Retina (tissue), 1 donor: ENCODE measurements at regions not wholly inside any gene's neighbourhood (a gene's known extent, or its start where the extent isn't known, plus 50 kb on each side); places are given as distances from the start of the nearest gene placed in this dataset.
A peak's percentile ranks its signal among the peaks of the same experiment; 100 is the strongest.

Experiments
- DNase-seq: peaks from one replicate; pipeline ENCODE4 v3.0.0-alpha.2; 2016

DNA sequence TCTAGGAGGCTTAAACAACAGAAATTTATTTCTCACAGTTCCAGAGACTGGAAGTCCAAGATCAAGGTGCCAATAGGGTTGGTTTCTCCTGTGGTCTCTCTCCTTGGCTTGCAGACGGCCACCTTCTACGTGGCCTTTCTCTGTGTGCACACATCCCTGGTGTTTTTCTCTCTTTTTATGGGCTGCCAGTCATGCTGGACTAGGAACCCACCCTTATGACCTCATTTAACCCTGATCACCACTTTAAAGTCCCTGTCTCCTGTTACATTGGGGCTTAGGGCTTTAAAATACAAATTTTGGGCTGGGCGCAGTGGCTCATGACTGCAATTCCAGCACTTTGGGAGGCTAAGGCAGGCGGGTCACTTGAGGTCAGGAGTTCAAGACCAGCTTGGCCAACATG lies 157.1 kb downstream of the TLE1 start:
- DNase-seq: no peak

DNA sequence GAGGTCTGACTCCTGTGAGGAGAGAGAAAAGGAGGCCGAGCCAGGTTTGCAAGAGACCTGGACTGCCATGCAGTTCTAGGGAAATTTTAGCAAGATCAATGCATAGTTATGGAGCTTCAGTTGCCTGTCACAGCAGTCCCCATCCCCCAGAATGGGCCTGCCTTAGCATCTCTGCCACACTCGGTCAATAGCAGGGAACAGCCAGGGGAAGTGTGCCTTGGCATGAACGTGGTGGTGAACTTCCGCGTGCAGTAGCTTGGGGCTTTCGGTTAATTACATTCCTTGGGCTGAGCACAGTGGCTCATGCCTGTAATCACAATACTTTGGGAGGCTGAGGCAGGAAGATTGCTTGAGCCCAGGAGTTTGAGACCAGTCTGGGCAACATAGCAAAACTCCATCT lies 157.8 kb downstream of the TLE1 start:
- DNase-seq: no peak

DNA sequence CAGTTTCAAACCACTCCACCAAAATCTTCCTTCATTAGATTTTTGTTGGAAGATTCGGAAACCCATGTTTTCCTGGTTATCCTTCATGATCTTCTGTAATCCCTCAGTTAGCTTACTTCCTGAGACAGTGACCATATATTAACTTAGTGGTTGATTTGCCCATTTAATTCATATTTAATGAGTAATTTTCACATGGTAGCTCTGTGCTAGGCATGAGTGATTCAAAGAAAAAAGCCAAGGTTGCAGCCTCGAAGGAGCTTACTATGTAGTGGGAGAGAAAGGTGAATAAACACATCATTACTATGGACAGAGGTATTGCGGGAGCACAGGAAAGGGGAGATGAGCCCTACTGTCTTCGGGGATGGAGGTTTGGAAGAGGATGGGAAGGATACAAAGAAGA lies 158.5 kb downstream of the TLE1 start:
- no peak for DNase-seq

DNA sequence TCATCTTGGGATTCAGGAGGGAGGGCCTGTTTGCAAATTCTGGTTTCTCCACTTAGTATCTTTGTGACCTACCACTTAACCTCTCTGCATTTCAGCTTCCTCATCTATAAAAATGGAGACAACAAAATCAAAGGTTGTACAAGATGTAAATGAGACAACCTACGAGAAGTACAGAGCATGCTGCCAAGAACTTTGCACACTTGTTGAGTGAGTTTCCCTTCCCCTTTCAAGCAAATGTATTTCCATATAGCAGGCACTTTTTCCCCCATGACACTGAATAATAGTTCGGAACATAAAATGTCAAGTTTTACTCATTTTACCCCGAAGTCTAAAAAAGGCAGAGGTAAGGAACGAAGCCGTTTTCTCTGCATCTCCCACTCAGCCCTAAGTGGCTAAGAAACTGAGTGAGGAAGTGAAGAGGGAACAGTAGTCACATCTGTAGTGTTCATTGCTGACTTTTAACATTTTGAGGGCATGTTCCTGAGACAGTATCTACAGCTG lies 159.0 kb downstream of the TLE1 start:
- no peak for DNase-seq

DNA sequence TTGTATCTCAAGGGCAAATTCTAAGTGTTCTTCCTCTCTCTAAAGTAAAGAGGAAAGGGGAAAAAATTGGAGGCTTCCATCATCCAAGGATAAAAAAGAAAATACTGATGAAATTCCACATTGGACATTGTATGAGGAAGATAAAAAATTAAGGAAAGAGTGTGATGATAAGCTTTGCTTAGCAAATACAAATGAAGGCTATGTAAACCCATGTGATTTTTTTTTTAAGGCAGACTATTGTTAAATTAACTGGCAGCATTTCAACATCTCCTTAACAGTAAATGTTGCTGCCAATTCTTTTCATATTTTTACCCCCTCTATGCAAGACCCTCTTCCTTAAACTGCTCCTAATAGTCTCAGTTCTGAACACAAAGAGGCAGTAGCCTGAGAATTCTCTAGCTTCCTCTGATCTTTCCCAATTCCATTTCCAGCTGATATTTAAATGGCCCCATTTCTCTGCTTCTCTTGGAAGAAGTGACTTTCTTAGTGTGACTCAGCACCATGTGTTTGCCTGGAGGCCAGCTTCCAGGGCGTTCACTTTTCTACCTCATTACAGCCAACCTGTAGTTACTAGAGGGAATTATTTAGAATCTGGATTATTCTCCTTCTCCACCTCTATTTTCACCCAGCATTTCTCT lies 159.7 kb downstream of the TLE1 start:
- DNase-seq: no peak

DNA sequence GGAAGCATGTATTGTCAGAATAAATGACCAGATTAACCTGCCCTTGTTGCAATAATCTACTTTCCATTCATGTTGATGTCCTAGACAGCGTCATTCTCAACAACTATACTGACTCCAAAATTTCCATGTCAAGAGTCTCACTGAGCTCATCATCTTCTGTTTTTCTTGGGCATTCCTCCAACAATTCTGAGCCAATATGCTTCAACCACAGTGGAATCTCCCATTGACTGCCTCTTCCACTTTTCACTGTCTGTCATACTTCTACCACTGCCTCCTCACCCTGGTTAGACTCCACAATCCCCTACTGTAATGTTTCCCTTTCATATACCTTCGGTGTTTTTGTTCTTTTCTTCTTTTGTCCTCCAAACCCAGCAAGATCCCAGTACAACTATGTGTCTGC lies 162.8 kb downstream of the TLE1 start:
- no peak for DNase-seq

DNA sequence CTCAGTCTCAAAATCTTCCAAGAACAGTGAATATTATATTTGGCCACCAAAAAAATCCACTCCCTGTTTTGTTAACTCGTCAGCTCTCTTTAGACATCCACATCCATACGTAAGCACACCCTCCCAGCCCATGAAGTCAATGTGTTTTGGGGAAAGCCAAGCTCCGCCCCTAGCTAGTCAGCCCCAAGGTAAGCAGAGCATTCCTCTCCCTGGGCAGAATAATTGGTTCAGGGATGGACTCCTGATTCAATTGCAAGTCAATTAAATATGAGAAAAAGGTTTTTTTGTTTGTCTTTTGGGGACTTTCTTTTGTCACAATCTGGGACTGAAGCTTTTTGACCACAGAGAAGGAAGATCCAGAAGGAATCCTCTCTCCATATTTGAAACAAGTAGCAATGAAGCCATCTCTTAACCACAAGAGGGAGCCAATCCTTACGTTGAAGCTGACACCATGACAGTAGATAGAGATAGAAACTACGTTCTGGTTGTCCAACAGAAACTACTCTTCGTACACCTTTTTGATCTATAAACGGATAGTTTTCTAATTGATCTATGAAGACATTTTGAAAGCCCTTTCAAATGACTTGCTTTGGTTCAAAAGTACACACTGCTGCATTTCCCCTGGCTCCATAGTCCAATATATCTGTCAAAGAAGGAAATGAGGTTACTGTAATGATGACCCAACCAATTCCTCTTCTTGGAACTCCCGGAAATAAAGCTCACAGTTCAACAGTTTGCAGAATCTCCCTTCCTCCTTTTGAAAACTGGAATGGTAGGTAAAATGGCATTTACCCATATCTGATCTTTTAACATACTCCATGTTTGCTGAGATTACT lies 166.4 kb downstream of the TLE1 start:
- peak; percentile 55 for DNase-seq

DNA sequence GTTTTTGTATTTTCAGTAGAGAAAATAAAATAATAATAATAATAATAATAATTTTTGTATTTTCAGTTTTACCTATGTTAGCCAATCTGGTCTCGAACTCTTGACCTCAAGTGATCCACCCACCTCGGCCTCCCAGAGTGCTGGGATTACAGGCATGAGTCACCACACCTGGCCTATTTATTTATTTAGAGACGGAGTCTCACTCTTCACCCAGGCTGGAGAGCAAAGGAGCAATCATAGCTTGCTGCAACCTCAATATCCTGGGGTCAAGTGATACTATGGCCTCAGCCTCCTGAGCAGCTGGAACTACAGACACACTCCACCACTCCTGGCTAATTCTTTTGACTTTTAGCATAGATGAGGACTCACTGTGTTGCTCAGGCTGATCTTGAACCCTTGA lies 167.5 kb downstream of the TLE1 start:
- DNase-seq: no peak

DNA sequence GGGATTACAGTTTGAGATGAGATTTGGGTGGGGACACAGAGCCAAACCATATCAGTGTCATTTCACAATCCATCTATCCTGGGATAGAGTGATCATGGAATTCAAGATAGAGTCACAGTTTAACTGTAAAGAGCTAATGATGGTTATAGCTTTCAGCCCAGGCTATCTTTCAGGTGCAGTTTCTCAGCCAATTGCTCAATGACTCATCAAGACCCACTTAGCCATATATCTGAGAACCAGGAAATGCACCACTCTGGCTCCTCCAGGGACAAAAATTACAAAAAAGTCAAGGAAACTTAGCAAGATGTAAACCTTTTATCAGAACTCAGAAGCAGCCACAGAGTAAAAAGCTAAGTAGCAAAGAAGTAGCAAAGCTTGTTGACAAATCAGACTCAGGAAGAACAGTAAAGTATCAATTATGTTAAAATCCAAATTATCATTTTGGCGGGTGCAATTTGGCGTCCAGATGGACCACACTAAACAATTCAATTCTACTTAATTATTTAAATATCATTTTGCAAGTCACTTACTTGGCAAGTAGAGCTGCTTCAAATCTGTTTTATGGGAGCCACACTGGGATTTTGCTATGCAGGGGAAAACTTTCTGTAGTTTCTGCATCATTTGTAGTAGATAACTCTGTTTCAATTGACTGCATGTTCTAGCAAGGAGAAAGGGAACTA lies 169.4 kb downstream of the TLE1 start:
- DNase-seq: no peak

DNA sequence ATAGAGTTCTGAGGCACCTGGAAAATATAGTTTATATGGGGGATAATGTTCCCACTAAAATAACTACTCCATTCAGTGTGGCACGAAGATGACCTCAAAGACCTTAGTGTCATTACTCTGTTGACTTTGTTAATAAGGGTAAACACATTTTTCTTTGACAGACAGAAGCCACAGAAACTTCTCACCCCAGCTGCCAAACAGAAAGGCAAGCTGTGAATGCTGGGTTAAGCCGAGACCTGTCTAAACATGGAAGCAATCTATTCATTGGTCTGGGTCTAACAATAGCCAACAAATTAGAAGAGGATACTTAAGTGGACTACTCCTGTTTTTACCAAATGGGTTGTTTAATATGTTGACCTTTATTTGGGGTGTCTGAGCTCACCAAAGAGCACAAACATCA lies 171.4 kb downstream of the TLE1 start:
- no peak for DNase-seq

DNA sequence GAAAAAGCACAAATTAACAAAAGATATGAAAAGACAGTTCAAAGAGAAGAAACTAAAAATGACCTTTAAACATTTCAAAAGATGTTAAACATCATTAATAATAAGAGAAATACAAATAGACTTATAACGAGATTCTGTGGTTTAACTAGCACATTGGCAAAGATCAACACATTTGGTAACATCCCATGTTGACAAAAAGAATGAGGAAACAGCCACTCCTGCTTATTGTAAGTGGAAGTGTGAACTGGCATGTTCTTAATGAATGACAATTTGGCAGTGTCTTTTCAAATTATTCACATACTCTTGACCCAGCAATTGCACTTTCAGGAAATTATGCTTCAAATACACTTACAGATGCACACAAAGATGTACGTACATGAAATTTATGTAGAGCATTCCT lies 176.3 kb downstream of the TLE1 start:
- no peak for DNase-seq

DNA sequence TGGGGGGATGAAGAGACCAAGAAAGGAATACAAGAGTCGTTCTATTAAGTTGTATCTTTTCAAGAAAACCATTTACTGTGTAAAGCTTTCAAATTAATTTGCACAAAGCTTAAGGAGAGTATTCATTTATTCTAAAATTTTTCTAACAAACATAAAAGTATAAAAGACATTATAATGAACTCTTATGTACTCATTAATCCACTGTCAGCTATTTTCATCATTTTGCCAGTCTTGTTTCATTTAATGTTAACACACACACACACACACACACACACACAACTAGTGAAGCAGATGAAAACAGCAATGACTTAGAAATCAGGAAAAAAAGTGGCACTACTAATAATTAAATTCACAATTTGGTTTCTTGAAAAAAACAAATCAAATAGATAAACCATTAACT lies 176.7 kb downstream of the TLE1 start:
- DNase-seq: no peak

DNA sequence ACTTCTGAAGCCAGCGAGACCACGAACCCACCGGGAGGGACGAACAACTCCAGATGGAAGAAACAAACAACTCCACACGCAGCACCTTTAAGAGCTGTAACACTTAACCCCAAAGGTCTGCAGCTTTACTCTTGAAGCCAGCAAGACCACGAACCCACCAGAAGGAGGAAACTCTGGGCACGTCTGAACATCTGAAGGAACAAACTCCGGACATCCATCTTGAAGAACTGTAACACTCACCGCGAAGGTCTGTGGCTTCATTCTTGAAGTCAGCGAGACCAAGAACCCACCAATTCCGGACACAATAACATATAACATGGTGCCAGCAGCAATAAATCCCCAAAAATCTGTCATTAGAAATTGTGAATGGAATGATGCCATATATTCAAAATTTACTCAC lies 180.9 kb downstream of the TLE1 start:
- DNase-seq: no peak

DNA sequence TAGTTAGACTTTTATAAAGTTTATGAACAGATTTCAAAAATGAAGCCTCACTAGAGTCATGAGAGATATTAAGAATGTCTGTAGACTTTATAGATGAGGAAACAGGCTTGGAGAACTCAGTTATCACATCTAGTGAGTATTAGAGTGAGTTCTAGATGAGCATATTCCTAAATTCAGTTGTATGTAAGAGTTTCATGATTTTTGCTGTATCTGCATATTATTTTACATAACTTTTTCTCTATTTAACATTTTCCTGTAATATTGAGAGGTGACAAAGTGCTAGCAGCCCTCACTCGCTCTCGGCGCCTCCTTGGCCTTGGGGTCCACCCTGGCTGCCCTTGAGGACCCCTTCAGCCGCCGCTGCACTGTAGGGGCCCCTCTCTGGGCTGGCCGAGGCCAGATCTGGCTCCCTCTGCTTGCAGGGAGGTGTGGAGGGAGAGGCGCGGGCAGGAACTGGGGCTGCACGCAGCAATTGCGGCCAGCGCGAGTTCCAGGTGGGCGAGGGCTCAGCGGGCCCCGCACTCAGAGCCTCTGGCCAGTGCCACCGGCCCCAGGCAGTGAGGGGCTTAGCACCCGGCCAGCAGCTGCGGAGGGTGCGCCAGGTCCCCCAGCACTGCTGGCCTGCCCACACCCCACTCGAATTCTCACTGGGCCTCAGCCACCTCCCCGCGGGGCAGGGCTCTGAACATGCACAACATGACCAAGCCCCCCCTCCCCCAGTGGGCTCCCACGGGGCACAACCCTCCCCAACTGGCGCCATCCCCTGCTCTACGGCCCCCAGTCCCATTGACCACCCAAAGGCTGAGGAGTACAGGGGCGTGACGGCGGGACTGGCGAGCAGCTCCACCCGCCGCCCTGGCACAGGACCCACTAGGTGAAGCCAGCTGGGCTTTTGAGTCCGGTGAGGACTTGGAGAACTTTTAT lies 182.1 kb downstream of the TLE1 start:
- DNase-seq: no peak

DNA sequence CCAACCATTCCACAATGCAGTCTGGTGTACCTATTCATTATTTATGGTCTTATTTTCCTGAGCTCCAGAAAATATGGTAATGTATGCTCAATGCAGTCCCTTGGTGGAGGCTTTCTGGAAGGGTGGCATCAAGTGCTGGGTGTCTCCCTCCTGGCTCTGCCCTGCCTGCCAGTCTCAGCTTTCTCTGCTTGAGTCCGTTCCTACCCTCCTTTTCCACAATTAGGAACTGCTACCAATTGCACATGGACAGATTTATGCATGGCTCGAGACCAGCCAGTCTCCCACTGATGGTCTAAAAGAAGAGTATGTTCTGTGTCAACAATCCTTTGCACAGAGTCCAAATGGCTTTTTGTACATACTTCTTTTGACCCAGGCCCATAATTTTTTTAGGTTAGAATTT lies 189.8 kb downstream of the TLE1 start:
- no peak for DNase-seq

DNA sequence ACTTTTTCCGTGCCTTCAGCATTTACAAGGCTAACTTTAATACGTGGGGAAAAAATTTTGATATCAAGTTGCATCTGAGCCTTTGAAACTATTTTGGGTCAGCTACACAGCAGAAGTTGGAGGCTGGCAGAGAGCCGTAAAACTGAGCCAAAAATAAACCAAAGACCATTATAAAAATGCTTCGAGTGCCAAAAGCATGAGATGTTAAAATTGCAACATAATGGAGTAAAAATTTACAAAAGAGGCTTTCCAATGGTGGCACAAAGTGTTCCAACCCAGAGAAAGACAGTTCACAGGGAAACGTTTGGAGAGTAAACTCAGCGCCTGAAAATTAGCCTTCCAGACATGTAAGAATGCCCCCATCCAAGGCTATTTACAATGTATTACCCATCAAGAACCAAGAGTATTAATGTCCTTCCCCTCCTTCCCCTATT lies 190.3 kb downstream of the TLE1 start:
- no peak for DNase-seq

DNA sequence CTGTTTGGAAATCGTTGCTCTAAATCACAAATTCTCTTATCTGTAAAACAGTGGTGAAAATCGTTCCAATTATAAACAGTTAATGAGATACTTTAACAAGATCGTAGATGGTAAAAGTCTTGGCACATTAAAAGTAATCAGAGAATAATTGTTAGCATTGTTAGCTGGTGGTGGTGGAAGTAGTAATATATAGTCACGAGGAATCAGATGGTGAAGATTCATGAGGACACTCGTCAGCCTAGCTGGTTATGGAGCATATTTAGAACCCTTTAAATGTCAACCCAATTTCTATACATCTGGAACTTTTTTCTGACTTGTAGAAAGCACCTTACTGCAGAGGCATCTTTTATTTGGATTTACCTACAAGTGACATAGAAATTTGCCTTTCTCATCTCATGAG lies 190.8 kb downstream of the TLE1 start:
- no peak for DNase-seq

DNA sequence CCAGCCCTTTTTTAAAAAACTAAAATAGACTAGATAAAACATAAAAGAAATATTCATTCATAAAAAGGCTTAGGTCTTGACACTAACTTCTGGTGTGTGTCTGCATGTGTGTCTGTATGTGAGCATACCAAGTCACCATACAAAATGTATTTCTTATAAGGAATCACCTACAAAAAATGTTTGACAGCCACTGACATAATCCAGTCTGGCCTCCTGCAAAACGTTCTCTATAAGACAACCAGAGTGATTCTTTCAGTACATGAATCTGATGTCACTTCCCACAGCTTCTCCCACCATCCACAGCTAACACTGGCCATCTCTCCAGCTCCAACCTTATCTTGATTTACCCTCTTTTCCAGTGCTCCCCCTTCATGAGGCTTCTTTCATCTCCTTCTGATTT lies 192.3 kb downstream of the TLE1 start:
- no peak for DNase-seq

DNA sequence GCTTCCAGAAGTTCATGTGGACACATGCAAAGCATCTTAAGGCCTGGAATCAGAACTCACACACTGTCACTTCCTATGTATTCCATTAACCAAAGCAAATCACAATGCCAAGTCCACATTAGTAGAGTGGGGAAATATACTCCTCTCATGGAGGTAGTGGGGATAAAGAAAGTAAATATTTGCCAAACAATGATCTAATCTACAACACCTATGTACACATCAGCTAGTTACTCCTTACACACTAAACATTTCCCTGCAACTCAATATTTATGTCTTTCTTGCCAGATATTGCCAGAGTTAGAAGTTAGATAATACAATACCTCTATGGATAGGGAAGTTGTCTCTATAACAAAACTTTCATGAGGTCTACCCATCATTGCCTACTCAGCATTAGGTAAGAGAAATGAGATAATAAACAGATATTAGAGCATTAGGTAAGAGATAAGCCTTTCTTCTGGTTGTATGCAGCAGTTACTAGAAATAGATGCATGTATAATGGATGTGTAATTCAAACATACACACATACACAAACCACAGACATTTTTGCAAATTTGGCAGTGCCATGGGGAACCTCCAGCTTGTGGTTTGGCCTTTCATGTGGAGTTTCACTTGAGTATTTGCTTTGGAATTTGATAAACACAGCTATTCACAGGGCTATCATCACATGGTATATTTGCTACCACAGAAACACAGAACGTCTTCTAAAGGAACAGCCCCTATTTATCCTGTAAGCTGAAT lies 196.5 kb downstream of the TLE1 start:
- no peak for DNase-seq

DNA sequence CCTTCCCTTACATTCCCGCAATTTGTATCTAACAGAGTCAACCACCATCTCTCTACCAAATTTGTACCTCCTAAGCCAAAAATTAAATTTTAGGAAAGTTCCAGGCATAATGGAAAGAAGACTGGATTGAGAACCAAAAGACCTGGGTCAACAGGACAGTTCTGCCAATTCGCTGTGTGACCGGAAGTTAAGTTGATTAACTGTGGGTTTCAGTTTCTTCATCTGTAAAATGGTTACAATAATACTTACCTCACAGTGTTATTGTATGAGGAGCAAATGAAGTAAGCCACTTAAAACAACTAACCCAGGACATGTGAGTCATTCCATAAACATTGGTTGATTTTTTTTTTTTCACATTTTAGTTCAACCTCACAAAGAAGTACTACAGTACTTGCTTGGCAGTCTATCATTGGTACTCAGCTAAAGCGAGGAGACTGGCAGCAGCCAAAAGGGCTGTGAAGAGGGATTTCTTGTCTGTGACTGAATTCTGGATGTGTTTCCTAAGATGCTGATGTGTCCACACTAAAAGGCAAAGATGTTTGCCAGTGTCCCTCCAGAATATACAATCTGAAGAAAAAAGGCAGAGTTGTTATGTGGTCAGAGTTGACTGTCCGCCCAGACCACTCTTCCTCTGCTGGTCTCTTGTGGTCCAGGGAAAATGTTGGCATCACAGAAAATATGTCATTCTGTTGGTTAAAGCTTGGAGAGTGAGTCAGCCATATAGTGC lies 198.6 kb downstream of the TLE1 start:
- no peak for DNase-seq

DNA sequence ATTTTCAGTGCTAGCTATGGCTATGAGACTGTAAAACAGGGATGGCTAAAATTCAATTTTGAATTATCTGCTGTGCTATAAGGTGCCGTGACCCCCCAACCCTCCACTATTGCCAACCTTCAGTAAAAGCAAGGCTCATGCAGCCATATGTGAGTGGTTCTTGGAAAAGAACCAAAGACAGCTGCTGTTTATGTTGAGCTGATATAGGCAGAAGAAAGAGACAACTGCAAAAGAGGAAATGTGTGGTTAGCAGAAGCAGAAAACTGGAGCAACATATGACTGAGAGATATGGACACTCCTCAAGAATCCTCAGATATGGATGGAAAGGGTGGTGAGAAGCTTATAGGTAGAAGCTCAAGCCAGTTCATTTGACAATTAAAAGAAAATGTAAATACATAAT lies 200.3 kb downstream of the TLE1 start:
- DNase-seq: no peak
